Tibial nerve (tissue), 4 donors: ENCODE measurements at regions not wholly inside any gene's neighbourhood (a gene's known extent, or its start where the extent isn't known, plus 50 kb on each side); places are given as distances from the start of the nearest gene placed in this dataset.

Experiments used
- DNase-seq, 2 donors: peaks; one replicate each; pipeline ENCODE4 v3.0.0-alpha.2; 2019; ENCODE audit warnings: low spot score in 2 of 2
- H3K27ac ChIP-seq, 4 donors: fragments of 200-600 bp; sonication (generic) in 3 of 4; one replicate each; pipeline ENCODE4 v1.5.1; 2017 to 2019; ENCODE audit warnings: mild to moderate bottlenecking in 1 of 4
- H3K27me3 ChIP-seq, 2 donors: fragments of 200-600 bp; sonication (generic) in 1 of 2; one replicate each; pipeline versions ENCODE4 v1.5.1 to v1.6.0; 2017 to 2019
- H3K36me3 ChIP-seq, 3 donors: fragments of 200-600 bp; sonication (generic); one replicate each; pipeline ENCODE4 v1.5.1; 2018 to 2019
- H3K4me1 ChIP-seq, 4 donors: fragments of 200-600 bp; sonication (generic) in 3 of 4; one replicate each; pipeline ENCODE4 v1.5.1; 2017 to 2019
- H3K4me3 ChIP-seq, 4 donors: fragments of 200-600 bp; sonication (generic) in 3 of 4; one replicate each; pipeline ENCODE4 v1.5.1; 2017 to 2019; ENCODE audit warnings: mild to moderate bottlenecking in 1 of 4, moderate library complexity in 1 of 4
- H3K9me3 ChIP-seq, 4 donors: fragments of 200-600 bp; sonication (generic) in 3 of 4; one replicate each; pipeline ENCODE4 v1.5.1; 2017 to 2019
- EP300 ChIP-seq, 2 donors: sonication (generic); formaldehyde crosslinking; IDR thresholded peaks; one replicate each; pipeline ENCODE4 v1.6.1; 2017; ENCODE audit warnings: antibody characterized with exemption in 2 of 2, mild to moderate bottlenecking in 1 of 2
- POLR2A ChIP-seq, 2 donors: fragments of 450-650 bp; IDR thresholded peaks; one replicate each; pipeline ENCODE4 v1.6.1; 2017; ENCODE audit warnings: antibody characterized with exemption in 2 of 2, mild to moderate bottlenecking in 2 of 2, moderate library complexity in 2 of 2
- WGBS, 2 donors: methylation state at CpG; one replicate each; pipeline ENCODE4 v1.1.5; 2018; 5-methylcytosine and 5-hydroxymethylcytosine counted together
- TF ChIP-seq, protein P1 (sequence below), 5 experiments: fragments of 200-600 bp in 3 of 5; fragments of 450-650 bp in 2 of 5; sonication (generic) in 3 of 5; IDR thresholded peaks; one replicate each; pipeline ENCODE4 v1.5.1; 2016 to 2019; ENCODE audit warnings: antibody characterized with exemption in 5 of 5, mild to moderate bottlenecking in 3 of 5, moderate library complexity in 2 of 5

DNA sequence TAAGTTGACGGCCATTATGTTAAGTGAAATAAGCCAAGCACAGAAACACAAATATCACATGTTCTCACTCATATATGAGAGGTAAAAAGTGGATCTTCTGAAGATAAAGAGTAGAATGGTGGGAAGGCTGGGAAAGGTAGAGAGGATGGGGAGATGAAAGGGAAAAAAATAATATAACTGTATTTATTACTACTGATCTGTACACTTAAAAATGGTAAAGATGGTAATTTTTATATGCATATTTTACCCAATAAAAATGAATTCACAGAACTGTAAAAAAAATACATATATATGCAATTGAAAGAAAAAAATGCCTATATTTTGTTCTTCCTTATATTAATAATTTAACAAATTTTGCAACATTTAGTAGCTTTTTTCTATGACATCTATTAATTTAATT is 694.4 kb upstream of the MARCKS start:
- no peaks in the 10 kb centered on the region for H3K9me3 ChIP-seq
- DNase-seq: no peak
- H3K27ac ChIP-seq: no peak overlapping the region
- no peak overlapping the region for H3K4me3 ChIP-seq
- 96 to 100% methylated on average over 1 of the region's 1 CpG for WGBS, 2 donors
- H3K36me3 ChIP-seq: no peaks in the 10 kb centered on the region
- H3K4me1 ChIP-seq: peaks cover 0 to 32% (median 5%) of the 10 kb centered on the region in 4 donors
- TF ChIP-seq, protein P1, sequence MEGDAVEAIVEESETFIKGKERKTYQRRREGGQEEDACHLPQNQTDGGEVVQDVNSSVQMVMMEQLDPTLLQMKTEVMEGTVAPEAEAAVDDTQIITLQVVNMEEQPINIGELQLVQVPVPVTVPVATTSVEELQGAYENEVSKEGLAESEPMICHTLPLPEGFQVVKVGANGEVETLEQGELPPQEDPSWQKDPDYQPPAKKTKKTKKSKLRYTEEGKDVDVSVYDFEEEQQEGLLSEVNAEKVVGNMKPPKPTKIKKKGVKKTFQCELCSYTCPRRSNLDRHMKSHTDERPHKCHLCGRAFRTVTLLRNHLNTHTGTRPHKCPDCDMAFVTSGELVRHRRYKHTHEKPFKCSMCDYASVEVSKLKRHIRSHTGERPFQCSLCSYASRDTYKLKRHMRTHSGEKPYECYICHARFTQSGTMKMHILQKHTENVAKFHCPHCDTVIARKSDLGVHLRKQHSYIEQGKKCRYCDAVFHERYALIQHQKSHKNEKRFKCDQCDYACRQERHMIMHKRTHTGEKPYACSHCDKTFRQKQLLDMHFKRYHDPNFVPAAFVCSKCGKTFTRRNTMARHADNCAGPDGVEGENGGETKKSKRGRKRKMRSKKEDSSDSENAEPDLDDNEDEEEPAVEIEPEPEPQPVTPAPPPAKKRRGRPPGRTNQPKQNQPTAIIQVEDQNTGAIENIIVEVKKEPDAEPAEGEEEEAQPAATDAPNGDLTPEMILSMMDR (IDR thresholded peaks at IDR 0.05): no peak
- TF ChIP-seq EP300 (IDR thresholded peaks at IDR 0.05) (no peak), POLR2A (IDR thresholded peaks at IDR 0.05) (no peak)
- no peaks in the 10 kb centered on the region for H3K27me3 ChIP-seq

DNA sequence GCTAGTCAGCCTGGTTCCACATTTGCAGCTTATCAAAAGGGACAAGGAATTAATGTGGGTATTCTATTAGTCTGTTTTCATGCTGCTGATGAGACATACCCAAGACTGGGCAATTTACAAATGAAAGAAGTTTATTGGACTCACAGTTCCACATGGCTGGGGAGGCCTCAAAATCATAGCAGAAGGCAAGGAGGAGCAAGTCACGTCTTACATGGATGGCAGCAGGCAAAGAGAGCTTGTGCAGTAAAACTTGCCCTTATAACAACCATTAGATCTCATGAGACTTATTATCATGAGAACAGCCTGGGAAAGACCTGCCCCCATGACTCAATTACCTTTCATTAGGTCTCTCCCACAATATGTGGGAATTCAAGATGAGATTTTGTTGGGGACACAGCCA is 689.1 kb upstream of the MARCKS start:
- Histone ChIP-seq H3K4me3 (no peak overlapping the region), H3K9me3 (peaks cover 0 to 6% (median 0%) of the 10 kb centered on the region in 4 donors), H3K36me3 (no peaks in the 10 kb centered on the region), H3K27ac (no peak overlapping the region), H3K4me1 (peaks cover 0 to 19% (median 0%) of the 10 kb centered on the region in 4 donors), H3K27me3 (no peaks in the 10 kb centered on the region)
- DNase-seq: no peak
- no peak for TF ChIP-seq POLR2A (IDR thresholded peaks at IDR 0.05)
- no peak for TF ChIP-seq EP300 (IDR thresholded peaks at IDR 0.05)
- WGBS, 2 donors: 94 to 97% methylated on average over 1 of the region's 1 CpG

DNA sequence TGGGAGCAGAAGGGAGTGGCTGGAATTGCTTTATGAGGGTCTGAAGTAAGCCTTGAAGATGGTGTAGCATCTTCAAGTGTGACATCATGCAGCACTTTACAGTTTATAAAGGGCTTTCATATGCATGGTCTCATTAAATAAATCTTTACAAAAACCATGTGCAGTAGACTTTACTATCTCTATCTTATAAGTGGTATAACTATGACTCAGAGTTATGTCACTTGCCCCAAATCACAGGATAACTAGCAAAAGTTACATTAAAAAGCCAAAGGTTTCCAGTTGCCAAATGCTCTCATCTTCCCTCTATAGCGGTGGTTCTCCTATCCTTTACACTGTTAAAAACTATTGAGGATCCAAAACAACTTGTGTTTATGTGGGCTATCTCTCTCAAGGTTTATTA is 687.7 kb upstream of the MARCKS start:
- H3K4me3 ChIP-seq: no peak overlapping the region
- no peak for TF ChIP-seq EP300 (IDR thresholded peaks at IDR 0.05)
- no peak for TF ChIP-seq POLR2A (IDR thresholded peaks at IDR 0.05)
- TF ChIP-seq, protein P1 (IDR thresholded peaks at IDR 0.05): no peak
- 100% methylated on average over 1 of the region's 1 CpG for WGBS, 2 donors
- no peaks in the 10 kb centered on the region for H3K36me3 ChIP-seq
- no peak overlapping the region for H3K27ac ChIP-seq
- no peaks in the 10 kb centered on the region for H3K27me3 ChIP-seq
- peaks cover 0 to 6% (median 0%) of the 10 kb centered on the region in 4 donors for H3K9me3 ChIP-seq
- H3K4me1 ChIP-seq: peaks cover 0 to 19% (median 0%) of the 10 kb centered on the region in 4 donors
- DNase-seq: no peak

DNA sequence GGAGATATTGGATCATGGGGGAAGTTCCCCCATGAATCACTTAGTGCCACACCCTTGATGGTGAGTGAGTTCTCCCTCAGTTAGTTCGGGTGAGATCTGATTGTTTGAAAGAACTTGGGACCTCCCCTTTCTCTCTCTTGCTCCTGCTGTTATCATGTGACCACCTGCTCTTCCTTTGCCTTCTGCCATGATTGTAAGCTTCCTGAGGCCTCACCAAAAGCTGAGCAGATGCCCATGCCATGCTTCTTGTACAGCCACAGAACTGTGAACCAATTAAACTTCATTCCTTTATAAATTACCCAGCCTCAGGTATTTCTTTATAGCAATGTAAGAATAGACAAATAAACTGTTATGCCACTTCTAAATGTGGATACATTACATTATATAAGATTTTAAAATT is 686.7 kb upstream of the MARCKS start:
- WGBS, 2 donors: 95 to 100% methylated on average over 1 of the region's 1 CpG
- H3K4me3 ChIP-seq: no peak overlapping the region

DNA sequence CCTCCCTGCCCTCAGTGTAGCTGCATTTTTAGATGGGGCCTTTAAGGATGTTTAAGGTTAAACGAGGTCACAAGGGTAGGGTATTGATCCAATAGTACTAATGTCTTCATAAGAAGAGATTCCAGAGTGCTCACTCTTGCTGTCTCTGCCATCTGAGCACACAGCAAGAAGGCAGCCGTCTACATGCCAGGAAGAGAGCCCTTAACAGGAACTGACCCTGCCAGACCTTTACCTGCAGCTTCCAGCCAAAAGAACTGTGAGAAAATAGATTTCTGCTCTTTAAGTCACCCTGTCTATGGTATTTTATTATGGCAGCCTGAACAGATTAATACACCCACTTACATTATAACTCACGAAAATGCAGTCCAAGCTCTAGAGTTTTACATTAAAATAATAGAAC is 685.3 kb upstream of the MARCKS start:
- peaks cover 0 to 12% (median 0%) of the 10 kb centered on the region in 4 donors for H3K4me1 ChIP-seq
- no peak overlapping the region for H3K4me3 ChIP-seq
- TF ChIP-seq EP300 (IDR thresholded peaks at IDR 0.05): no peak
- no peak for TF ChIP-seq POLR2A (IDR thresholded peaks at IDR 0.05)
- TF ChIP-seq, protein P1 (IDR thresholded peaks at IDR 0.05): no peak
- 53 to 68% methylated on average over 3 of the region's 3 CpGs for WGBS, 2 donors
- no peak for DNase-seq
- H3K27ac ChIP-seq: peak overlapping the region in 1 of 4 donors; percentile 39
- H3K36me3 ChIP-seq: no peaks in the 10 kb centered on the region
- H3K27me3 ChIP-seq: no peaks in the 10 kb centered on the region
- H3K9me3 ChIP-seq: peaks cover 0 to 6% (median 0%) of the 10 kb centered on the region in 4 donors

More for the DNA sequence above, 686.7 kb upstream of the MARCKS start:
- no peak for DNase-seq
- Histone ChIP-seq H3K27me3 (no peaks in the 10 kb centered on the region), H3K9me3 (peaks cover 0 to 6% (median 0%) of the 10 kb centered on the region in 4 donors), H3K4me1 (peaks cover 0 to 19% (median 0%) of the 10 kb centered on the region in 4 donors), H3K27ac (no peak overlapping the region), H3K36me3 (no peaks in the 10 kb centered on the region)
- TF ChIP-seq EP300 (IDR thresholded peaks at IDR 0.05): no peak
- TF ChIP-seq POLR2A (IDR thresholded peaks at IDR 0.05): no peak
- TF ChIP-seq, protein P1 (IDR thresholded peaks at IDR 0.05): no peak
